Smooth muscle cell (in vitro differentiated cells): ENCODE measurements at regions not wholly inside any gene's neighbourhood (a gene's known extent, or its start where the extent isn't known, plus 50 kb on each side); places are given as distances from the start of the nearest gene placed in this dataset.

Experiments
- DNase-seq: peaks from one replicate; lab custom pipeline; 2025; ENCODE audit not compliant: unreplicated experiment; lab: John Stamatoyannopoulos, UW
- H2AFZ ChIP-seq: fragments of 200-600 bp; sonication (generic); 2 replicates; pipeline ENCODE4 v1.6.0; 2016; ENCODE audit warnings: antibody characterized with exemption, low read depth, mild to moderate bottlenecking
- H3F3A ChIP-seq: fragments of 200-600 bp; sonication (generic); 2 replicates; pipeline ENCODE4 v1.6.0; 2017; ENCODE audit warnings: antibody characterized with exemption, low read depth
- H3K27ac ChIP-seq: fragments of 200-600 bp; sonication (generic); 2 replicates; pipeline ENCODE4 v1.5.1; 2016; ENCODE audit warnings: low read depth, mild to moderate bottlenecking
- H3K27me3 ChIP-seq: fragments of 200-600 bp; sonication (generic); 2 replicates; pipeline ENCODE4 v1.6.1; 2016; ENCODE audit warnings: low read depth, mild to moderate bottlenecking
- H3K36me3 ChIP-seq: fragments of 200-600 bp; sonication (generic); 2 replicates; pipeline ENCODE4 v1.5.1; 2016; ENCODE audit warnings: low read depth
- H3K4me1 ChIP-seq: fragments of 200-600 bp; sonication (generic); 2 replicates; pipeline ENCODE4 v1.5.1; 2016; ENCODE audit warnings: low read depth
- H3K4me2 ChIP-seq: fragments of 200-600 bp; sonication (generic); 2 replicates; pipeline ENCODE4 v1.6.0; 2016; ENCODE audit warnings: mild to moderate bottlenecking
- H3K4me3 ChIP-seq: fragments of 200-600 bp; sonication (generic); 2 replicates; pipeline ENCODE4 v1.5.1; 2016; ENCODE audit warnings: mild to moderate bottlenecking
- H3K79me2 ChIP-seq: fragments of 200-600 bp; sonication (generic); 2 replicates; pipeline ENCODE4 v1.6.0; 2016; ENCODE audit warnings: low read depth, mild to moderate bottlenecking
- H3K9ac ChIP-seq: fragments of 200-600 bp; sonication (generic); 2 replicates; pipeline ENCODE4 v1.6.0; 2016; ENCODE audit warnings: low read depth
- H3K9me3 ChIP-seq: fragments of 200-600 bp; sonication (generic); replicated peaks from 2 replicates; pipeline ENCODE4 v1.5.1; 2016; ENCODE audit warnings: low read depth
- H4K20me1 ChIP-seq: fragments of 200-600 bp; sonication (generic); 2 replicates; pipeline ENCODE4 v1.6.0; 2016; ENCODE audit warnings: low read depth
- CTCF ChIP-seq: fragments of 200-600 bp; sonication (generic); IDR thresholded peaks from 2 replicates; pipeline ENCODE4 v1.5.1; 2017; ENCODE audit warnings: borderline replicate concordance, mild to moderate bottlenecking, antibody characterized with exemption; ENCODE audit not compliant: insufficient read depth, poor library complexity, severe bottlenecking
- WGBS: methylation state at CpG from one replicate; pipeline ENCODE4 v1.1.7; 2016; ENCODE audit warnings: low lambda C conversion rate; 5-methylcytosine and 5-hydroxymethylcytosine counted together

DNA sequence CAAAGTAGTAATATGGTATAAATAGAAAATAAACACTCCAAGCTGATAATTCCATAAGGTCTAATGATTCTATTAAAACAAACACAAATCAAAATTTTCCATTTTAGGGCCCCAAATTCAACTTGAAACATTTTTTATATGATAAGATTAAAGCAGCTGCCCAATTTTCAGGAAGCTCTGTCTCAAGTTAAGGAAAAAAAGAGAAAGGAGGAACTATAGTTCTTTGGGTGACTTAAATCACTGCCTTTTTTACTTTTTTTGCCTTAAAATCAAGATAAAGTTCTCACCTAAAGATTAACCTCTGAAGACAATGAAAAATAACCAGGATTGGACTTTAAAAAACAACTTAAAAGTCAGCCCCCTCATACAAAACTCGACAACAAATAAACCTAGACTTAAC is 76.0 kb upstream of the IFNE start:
- H3K79me2 ChIP-seq = peaks cover 75% of the 10 kb centered on the region
- no peak for TF ChIP-seq CTCF
- peak overlapping the region; percentile 96 for H3K4me2 ChIP-seq
- WGBS = 29% methylated on average over 1 of the region's 1 CpG
- H3K9ac ChIP-seq = peak overlapping the region; percentile 86
- H3K27ac ChIP-seq = peak overlapping the region; percentile 57
- peak overlapping the region; percentile 44 for H2AFZ ChIP-seq
- peak overlapping the region; percentile 93 for H3K4me3 ChIP-seq
- no peaks in the 10 kb centered on the region for H3F3A ChIP-seq
- no peaks in the 10 kb centered on the region for H3K9me3 ChIP-seq
- H3K27me3 ChIP-seq = no peaks in the 10 kb centered on the region
- H4K20me1 ChIP-seq = peaks cover 8% of the 10 kb centered on the region
- peaks cover 23% of the 10 kb centered on the region for H3K4me1 ChIP-seq
- no peaks in the 10 kb centered on the region for H3K36me3 ChIP-seq
- DNase-seq = no peak

DNA sequence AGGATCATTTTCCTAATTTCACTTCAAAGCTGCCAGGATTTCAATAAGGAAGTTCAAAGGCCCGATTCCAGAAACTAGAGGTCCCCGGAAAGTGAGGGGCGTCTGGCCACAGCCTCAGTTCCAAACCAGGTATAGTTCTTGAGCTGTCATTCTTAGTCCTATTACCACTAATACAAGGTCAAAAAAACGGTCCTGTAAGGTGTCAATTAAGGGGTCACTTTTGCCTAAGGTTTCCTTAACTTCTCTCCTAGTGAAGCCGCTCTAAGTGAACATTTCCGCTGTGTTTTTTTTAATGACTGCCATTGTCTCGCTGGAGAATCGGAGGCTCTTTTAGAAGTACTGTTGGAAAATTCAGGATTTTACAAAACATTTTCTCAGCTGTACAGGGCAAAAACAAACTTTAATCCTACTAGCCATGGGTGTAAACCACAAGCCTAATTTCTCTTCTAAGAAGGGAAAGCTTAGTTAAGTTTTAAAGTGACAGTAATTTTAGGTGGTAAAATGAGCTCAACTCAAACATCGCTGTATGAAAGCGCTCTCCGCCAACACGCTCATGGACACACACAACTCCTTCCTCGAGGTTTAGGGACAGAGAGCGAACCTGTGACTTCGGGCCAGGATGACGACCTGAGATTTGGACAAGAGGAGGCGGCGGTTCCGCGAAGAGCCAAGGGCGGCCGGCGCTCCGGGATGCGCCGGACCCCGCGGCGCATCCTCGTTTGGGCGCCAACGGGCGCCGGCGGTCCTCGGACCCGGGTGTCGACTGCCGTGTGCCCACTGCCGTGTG is 76.7 kb upstream of the IFNE start:
- Histone ChIP-seq H4K20me1 (peaks cover 3% of the 10 kb centered on the region), H3K27ac (peak overlapping the region; percentile 57), H3K4me2 (peak overlapping the region; percentile 96), H3K4me3 (peak overlapping the region; percentile 93), H3K27me3 (no peaks in the 10 kb centered on the region), H3F3A (no peaks in the 10 kb centered on the region), H3K9ac (peak overlapping the region; percentile 86), H2AFZ (peak overlapping the region; percentile 44), H3K79me2 (peaks cover 68% of the 10 kb centered on the region), H3K9me3 (no peaks in the 10 kb centered on the region), H3K4me1 (peaks cover 23% of the 10 kb centered on the region), H3K36me3 (no peaks in the 10 kb centered on the region)
- no peak for DNase-seq
- WGBS = 4% methylated on average over 27 of the region's 40 CpGs
- TF ChIP-seq CTCF = no peak

DNA sequence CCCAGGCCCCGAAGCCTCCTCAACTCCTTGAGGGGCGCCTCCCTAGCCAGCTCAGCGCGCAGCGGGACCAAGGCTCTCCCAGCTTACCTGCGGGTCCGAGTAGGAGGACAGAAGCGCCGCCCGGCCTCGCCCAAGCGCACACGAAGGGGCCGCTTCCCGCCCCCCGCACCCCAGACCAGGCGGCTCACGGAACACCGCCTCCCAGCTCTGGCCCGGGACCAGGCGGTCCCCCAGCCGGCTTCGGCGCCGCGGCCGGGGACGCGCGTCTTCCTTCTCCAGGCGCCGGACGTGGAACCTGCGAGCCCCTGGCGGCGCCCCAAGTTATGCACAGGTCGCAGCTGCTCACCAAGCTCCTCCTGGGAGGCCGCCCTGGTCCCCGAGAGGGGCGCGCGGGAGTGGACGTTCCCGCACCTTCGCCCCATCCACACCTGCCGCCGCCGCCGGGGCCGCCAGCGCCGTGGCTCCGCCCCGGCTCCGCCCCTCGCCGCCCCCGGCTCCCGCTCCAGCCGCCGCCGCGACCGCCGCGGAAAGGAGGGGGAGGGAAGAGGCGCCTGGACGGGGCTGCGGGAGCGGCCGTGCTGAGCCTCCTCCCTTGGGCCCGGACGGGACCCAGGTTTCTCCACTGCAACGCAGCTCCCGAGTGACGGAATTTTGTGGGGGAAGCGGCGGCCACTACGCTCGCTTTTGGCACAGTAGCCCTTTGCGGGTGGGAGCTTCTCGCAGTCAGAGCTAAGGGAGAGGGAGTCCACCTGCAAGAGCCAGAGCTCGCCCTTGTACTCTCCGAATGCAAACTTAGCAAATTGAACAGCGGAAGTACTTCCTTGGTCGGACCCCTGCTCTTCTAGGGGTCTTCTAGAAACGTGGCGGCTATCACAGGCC is 77.5 kb upstream of the IFNE start:
- no peaks in the 10 kb centered on the region for H3F3A ChIP-seq
- peak overlapping the region; percentile 93 for H3K4me3 ChIP-seq
- H3K79me2 ChIP-seq = peaks cover 60% of the 10 kb centered on the region
- no peaks in the 10 kb centered on the region for H3K36me3 ChIP-seq
- peak overlapping the region; percentile 86 for H3K9ac ChIP-seq
- H3K4me2 ChIP-seq = peak overlapping the region; percentile 96
- peak; percentile 14 for DNase-seq
- H4K20me1 ChIP-seq = peaks cover 3% of the 10 kb centered on the region
- no peaks in the 10 kb centered on the region for H3K9me3 ChIP-seq
- 2% methylated on average over 66 of the region's 88 CpGs for WGBS
- H3K27ac ChIP-seq = peak overlapping the region; percentile 57
- TF ChIP-seq CTCF = peak; percentile 8
- H2AFZ ChIP-seq = peak overlapping the region; percentile 98
- peaks cover 29% of the 10 kb centered on the region for H3K4me1 ChIP-seq
- no peaks in the 10 kb centered on the region for H3K27me3 ChIP-seq
